ENCODE measurements at regions not wholly inside any gene's neighbourhood (a gene's known extent, or its start where the extent isn't known, plus 50 kb on each side); places are given as distances from the start of the nearest gene placed in this dataset.

DNA sequence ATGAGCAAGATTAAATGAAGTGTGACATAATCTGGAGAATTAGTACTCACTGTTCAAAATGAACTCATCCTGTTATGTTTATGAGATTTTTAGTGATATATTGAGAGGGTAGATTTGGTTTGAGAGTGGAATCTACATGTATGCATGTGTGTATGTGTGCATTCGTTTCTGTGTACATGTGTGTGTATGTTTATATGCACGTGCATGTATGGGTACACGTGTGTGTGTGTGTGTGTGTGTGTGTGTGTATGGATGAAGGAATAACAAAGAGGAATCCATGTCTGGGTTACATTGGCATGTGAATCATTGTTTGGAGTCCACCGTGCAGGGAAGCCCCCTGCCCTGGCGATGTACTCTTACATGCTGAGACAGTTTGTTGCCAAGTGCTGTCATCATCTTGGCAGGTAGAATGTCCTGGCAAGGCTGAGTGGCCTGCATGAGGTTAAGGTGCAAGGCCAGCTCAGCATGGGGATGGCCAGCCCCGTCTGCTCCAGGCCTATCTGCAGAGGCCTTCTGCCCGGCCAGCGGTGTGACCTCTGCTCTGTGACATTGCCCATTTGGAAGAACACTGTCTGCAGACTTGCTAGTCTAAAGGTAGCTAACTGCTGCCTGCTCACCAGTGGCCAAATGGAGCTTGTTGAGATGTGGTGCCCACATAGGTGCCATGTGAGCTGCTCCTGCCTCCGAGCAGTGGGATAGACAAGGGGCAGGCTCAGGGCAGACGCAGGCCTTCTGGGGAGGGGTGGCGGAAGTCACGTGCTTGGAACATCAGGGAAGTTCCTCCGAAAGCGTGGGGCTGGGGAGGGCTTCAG lies 222.3 kb downstream of the TEX29 start:
- TF ChIP-seq POLR2A (IDR thresholded peaks at IDR 0.05): no peak
- TF ChIP-seq EP300 (IDR thresholded peaks at IDR 0.05): no peak

All from ovary (tissue), 1 donor.